Adrenal gland (tissue), 5 donors: ENCODE measurements at regions not wholly inside any gene's neighbourhood (a gene's known extent, or its start where the extent isn't known, plus 50 kb on each side); places are given as distances from the start of the nearest gene placed in this dataset.
"Not testable (repeated sequence)": the region's sequence is repeated elsewhere in the genome, so short reads cannot be mapped to it uniquely, and the experiment has no call there.

Source experiments
- CTCF ChIP-seq, 6 experiments: fragments of 450-650 bp in 4 of 6; fragments of 200-600 bp in 2 of 6; sonication (generic) in 1 of 6; IDR thresholded peaks; 1 replicate in 5 of 6; 2 replicates in 1 of 6; pipeline versions ENCODE4 v1.5.1 to v1.8.0; 2016 to 2021; ENCODE audit warnings: antibody characterized with exemption in 6 of 6, mild to moderate bottlenecking in 2 of 6, moderate library complexity in 1 of 6
- POLR2A ChIP-seq, 2 donors: fragments of 450-650 bp; IDR thresholded peaks; one replicate each; pipeline ENCODE4 v1.6.1; 2017; ENCODE audit warnings: antibody characterized with exemption in 2 of 2, mild to moderate bottlenecking in 2 of 2, moderate library complexity in 1 of 2
- donor health status: DM: no; HTN: no; CAD: no.

GRCh38 chr4:117927823-117928222, 106.5 kb upstream of the NDST3 start:
- TF ChIP-seq CTCF, POLR2A (IDR thresholded peaks at IDR 0.05): not testable (repeated sequence)
